A172 (cell line): ENCODE measurements at regions not wholly inside any gene's neighbourhood (a gene's known extent, or its start where the extent isn't known, plus 50 kb on each side); places are given as distances from the start of the nearest gene placed in this dataset.

Experiments
- DNase-seq: peaks from one replicate; pipeline ENCODE4 v3.0.0-alpha.2; 2015; ENCODE audit warnings: low spot score

GRCh38 chr6:166842607-166843006, 113.7 kb downstream of the RNASET2 start:
- DNase-seq, result no peak

GRCh38 chr6:166841216-166841615, 115.1 kb downstream of the RNASET2 start:
- no peak for DNase-seq

GRCh38 chr6:166839569-166839968, 116.8 kb downstream of the RNASET2 start:
- no peak for DNase-seq

GRCh38 chr6:166838987-166839386, 117.4 kb downstream of the RNASET2 start:
- no peak for DNase-seq

GRCh38 chr6:166836785-166837718, 119.3 kb downstream of the RNASET2 start:
- DNase-seq, result no peak

- no peak for DNase-seq
These were observed 122.3 kb downstream of the RNASET2 start for GRCh38 chr6:166834049-166834448.

GRCh38 chr6:166830891-166831363, 125.4 kb downstream of the RNASET2 start:
- no peak for DNase-seq

- no peak for DNase-seq
These were observed 126.0 kb downstream of the RNASET2 start for GRCh38 chr6:166830185-166830890.

GRCh38 chr6:166826264-166826663, 130.1 kb downstream of the RNASET2 start:
- peak; percentile 2 for DNase-seq

- DNase-seq, result peak; percentile 66
These were observed 130.7 kb downstream of the RNASET2 start for GRCh38 chr6:166825553-166826145.

GRCh38 chr6:166824880-166825250, 131.5 kb downstream of the RNASET2 start:
- no peak for DNase-seq

- DNase-seq, result no peak
These were observed 132.0 kb downstream of the RNASET2 start for GRCh38 chr6:166824146-166824879.

GRCh38 chr6:166822609-166823008, 133.7 kb downstream of the RNASET2 start:
- DNase-seq, result no peak

- no peak for DNase-seq
These were observed 135.9 kb downstream of the RNASET2 start for GRCh38 chr6:166820483-166820882.

- no peak for DNase-seq
These were observed 136.3 kb downstream of the RNASET2 start for GRCh38 chr6:166820070-166820469.

GRCh38 chr6:166815629-166816028, 140.7 kb downstream of the RNASET2 start:
- DNase-seq, result peak; percentile 27

- no peak for DNase-seq
These were observed 142.0 kb downstream of the RNASET2 start for GRCh38 chr6:166814390-166814789.

- no peak for DNase-seq
These were observed 142.9 kb downstream of the RNASET2 start for GRCh38 chr6:166813461-166813860.

GRCh38 chr6:166810864-166811263, 145.5 kb downstream of the RNASET2 start:
- DNase-seq, result no peak

GRCh38 chr6:166809721-166810120, 146.6 kb downstream of the RNASET2 start:
- DNase-seq, result no peak

GRCh38 chr6:166806962-166807757, 149.2 kb downstream of the RNASET2 start:
- DNase-seq, result no peak
